ENCODE measurements at regions not wholly inside any gene's neighbourhood (a gene's known extent, or its start where the extent isn't known, plus 50 kb on each side); places are given as distances from the start of the nearest gene placed in this dataset.

- TF ChIP-seq CTCF (IDR thresholded peaks at IDR 0.05; ENCODE audit: extremely low read depth in 1 of 2, insufficient read depth in 1 of 2, low read depth in 1 of 2, low read length in 2 of 2) = no peak
- no peak for TF ChIP-seq MAX (IDR thresholded peaks at IDR 0.05; ENCODE audit: insufficient read depth, insufficient read length)
- TF ChIP-seq POLR2A (IDR thresholded peaks at IDR 0.05; ENCODE audit: low read depth, low read length) = no peak
- TF ChIP-seq EZH2 (IDR thresholded peaks at IDR 0.05; ENCODE audit: borderline replicate concordance, low read depth, low read length, severe bottlenecking) = no peak
Observed at GRCh38 chr12:107597695-107598410, 87.7 kb upstream of the PWP1 start.
